Tibial nerve (tissue), 4 donors: ENCODE measurements at regions not wholly inside any gene's neighbourhood (a gene's known extent, or its start where the extent isn't known, plus 50 kb on each side); places are given as distances from the start of the nearest gene placed in this dataset.

ENCODE experiments used
- DNase-seq, 2 donors: peaks; one replicate each; pipeline ENCODE4 v3.0.0-alpha.2; 2019; ENCODE audit warnings: low spot score in 2 of 2
- H3K27ac ChIP-seq, 4 donors: fragments of 200-600 bp; sonication (generic) in 3 of 4; one replicate each; pipeline ENCODE4 v1.5.1; 2017 to 2019; ENCODE audit warnings: mild to moderate bottlenecking in 1 of 4
- H3K27me3 ChIP-seq, 2 donors: fragments of 200-600 bp; sonication (generic) in 1 of 2; one replicate each; pipeline versions ENCODE4 v1.5.1 to v1.6.0; 2017 to 2019
- H3K36me3 ChIP-seq, 3 donors: fragments of 200-600 bp; sonication (generic); one replicate each; pipeline ENCODE4 v1.5.1; 2018 to 2019
- H3K4me1 ChIP-seq, 4 donors: fragments of 200-600 bp; sonication (generic) in 3 of 4; one replicate each; pipeline ENCODE4 v1.5.1; 2017 to 2019
- H3K4me3 ChIP-seq, 4 donors: fragments of 200-600 bp; sonication (generic) in 3 of 4; one replicate each; pipeline ENCODE4 v1.5.1; 2017 to 2019; ENCODE audit warnings: mild to moderate bottlenecking in 1 of 4, moderate library complexity in 1 of 4
- H3K9me3 ChIP-seq, 4 donors: fragments of 200-600 bp; sonication (generic) in 3 of 4; one replicate each; pipeline ENCODE4 v1.5.1; 2017 to 2019
- EP300 ChIP-seq, 2 donors: sonication (generic); formaldehyde crosslinking; IDR thresholded peaks; one replicate each; pipeline ENCODE4 v1.6.1; 2017; ENCODE audit warnings: antibody characterized with exemption in 2 of 2, mild to moderate bottlenecking in 1 of 2
- POLR2A ChIP-seq, 2 donors: fragments of 450-650 bp; IDR thresholded peaks; one replicate each; pipeline ENCODE4 v1.6.1; 2017; ENCODE audit warnings: antibody characterized with exemption in 2 of 2, mild to moderate bottlenecking in 2 of 2, moderate library complexity in 2 of 2
- WGBS, 2 donors: methylation state at CpG; one replicate each; pipeline ENCODE4 v1.1.5; 2018; 5-methylcytosine and 5-hydroxymethylcytosine counted together
- TF ChIP-seq, protein P1 (sequence below), 5 experiments: fragments of 200-600 bp in 3 of 5; fragments of 450-650 bp in 2 of 5; sonication (generic) in 3 of 5; IDR thresholded peaks; one replicate each; pipeline ENCODE4 v1.5.1; 2016 to 2019; ENCODE audit warnings: antibody characterized with exemption in 5 of 5, mild to moderate bottlenecking in 3 of 5, moderate library complexity in 2 of 5

DNA sequence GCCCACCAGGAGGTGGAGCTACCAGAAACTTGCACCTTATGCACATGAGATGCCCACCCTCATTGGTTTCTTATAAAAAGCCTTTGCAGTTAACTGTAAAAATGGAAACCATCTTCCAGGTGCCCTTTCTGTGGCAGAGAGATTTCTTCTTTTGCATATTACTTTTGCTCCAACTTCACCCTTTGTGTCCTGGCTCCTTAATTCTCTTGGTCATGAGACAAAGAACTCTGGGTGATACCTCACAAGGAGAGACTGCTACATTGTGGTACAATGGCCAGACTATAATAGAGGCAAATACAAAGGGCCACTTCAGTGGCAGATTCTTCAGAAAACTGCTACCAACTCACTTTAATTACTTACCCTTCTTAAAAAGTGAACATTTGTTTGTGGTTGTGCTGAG lies 76.4 kb upstream of the PTER start:
- Histone ChIP-seq H3K4me3 (no peak overlapping the region), H3K27ac (no peak overlapping the region), H3K4me1 (no peaks in the 10 kb centered on the region), H3K27me3 (no peaks in the 10 kb centered on the region), H3K9me3 (peaks cover 0 to 13% (median 0%) of the 10 kb centered on the region in 4 donors), H3K36me3 (no peaks in the 10 kb centered on the region)
- TF ChIP-seq POLR2A (IDR thresholded peaks at IDR 0.05) (no peak), EP300 (IDR thresholded peaks at IDR 0.05) (no peak)
- TF ChIP-seq, protein P1, sequence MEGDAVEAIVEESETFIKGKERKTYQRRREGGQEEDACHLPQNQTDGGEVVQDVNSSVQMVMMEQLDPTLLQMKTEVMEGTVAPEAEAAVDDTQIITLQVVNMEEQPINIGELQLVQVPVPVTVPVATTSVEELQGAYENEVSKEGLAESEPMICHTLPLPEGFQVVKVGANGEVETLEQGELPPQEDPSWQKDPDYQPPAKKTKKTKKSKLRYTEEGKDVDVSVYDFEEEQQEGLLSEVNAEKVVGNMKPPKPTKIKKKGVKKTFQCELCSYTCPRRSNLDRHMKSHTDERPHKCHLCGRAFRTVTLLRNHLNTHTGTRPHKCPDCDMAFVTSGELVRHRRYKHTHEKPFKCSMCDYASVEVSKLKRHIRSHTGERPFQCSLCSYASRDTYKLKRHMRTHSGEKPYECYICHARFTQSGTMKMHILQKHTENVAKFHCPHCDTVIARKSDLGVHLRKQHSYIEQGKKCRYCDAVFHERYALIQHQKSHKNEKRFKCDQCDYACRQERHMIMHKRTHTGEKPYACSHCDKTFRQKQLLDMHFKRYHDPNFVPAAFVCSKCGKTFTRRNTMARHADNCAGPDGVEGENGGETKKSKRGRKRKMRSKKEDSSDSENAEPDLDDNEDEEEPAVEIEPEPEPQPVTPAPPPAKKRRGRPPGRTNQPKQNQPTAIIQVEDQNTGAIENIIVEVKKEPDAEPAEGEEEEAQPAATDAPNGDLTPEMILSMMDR (IDR thresholded peaks at IDR 0.05) = no peak
- no peak for DNase-seq

DNA sequence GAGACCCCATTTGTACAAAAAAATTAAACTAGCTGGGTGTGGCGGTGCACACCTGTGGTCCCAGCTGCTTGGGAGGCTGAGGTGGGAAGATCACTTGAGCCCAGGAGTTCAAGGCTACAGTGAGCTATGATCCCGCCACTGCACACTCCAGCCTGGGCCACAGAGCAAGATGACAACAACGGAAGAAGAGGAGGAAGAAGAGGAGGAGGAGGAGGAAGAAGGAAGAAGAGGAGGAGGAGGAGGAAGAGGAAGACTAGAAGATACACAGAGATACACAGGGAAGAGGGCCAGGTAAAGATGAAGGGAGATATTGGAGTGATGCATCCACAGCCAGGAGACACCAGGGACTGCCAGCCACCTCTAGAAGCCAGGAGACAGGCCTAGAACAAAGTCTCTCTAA lies 75.7 kb upstream of the PTER start:
- DNase-seq = no peak
- Histone ChIP-seq H3K9me3 (peaks cover 0 to 13% (median 0%) of the 10 kb centered on the region in 4 donors), H3K27ac (no peak overlapping the region), H3K36me3 (no peaks in the 10 kb centered on the region), H3K27me3 (no peaks in the 10 kb centered on the region), H3K4me3 (no peak overlapping the region), H3K4me1 (no peaks in the 10 kb centered on the region)
- TF ChIP-seq, protein P1 (IDR thresholded peaks at IDR 0.05) = no peak
- TF ChIP-seq POLR2A (IDR thresholded peaks at IDR 0.05) = no peak
- no peak for TF ChIP-seq EP300 (IDR thresholded peaks at IDR 0.05)
- WGBS, 2 donors = 84 to 89% methylated on average over 3 of the region's 3 CpGs

DNA sequence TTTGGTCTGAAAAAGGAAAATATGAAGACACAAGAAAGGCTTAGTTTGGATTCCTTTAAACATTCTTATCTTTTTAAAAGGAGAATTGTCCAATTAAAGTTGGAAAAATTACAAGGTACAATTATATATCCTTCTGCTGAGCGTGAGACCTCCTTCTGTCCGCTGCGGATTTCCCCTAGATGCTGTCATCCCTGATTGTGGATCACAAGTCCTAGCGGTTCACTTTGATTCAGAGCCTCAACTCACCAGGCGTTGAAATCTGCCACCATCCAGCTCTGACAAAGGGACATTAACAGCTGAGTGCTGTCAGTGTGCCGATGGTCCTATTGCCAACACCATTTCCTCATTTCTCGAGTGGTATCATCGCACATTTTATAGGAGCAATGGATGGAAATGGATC lies 73.1 kb upstream of the PTER start:
- TF ChIP-seq POLR2A (IDR thresholded peaks at IDR 0.05) = no peak
- TF ChIP-seq, protein P1 (IDR thresholded peaks at IDR 0.05) = no peak
- TF ChIP-seq EP300 (IDR thresholded peaks at IDR 0.05) = no peak
- H3K27me3 ChIP-seq = no peaks in the 10 kb centered on the region
- no peak for DNase-seq
- no peaks in the 10 kb centered on the region for H3K36me3 ChIP-seq
- H3K4me3 ChIP-seq = no peak overlapping the region
- H3K9me3 ChIP-seq = peaks cover 0 to 13% (median 0%) of the 10 kb centered on the region in 4 donors
- WGBS, 2 donors = 89 to 93% methylated on average over 8 of the region's 8 CpGs
- H3K4me1 ChIP-seq = no peaks in the 10 kb centered on the region
- no peak overlapping the region for H3K27ac ChIP-seq

DNA sequence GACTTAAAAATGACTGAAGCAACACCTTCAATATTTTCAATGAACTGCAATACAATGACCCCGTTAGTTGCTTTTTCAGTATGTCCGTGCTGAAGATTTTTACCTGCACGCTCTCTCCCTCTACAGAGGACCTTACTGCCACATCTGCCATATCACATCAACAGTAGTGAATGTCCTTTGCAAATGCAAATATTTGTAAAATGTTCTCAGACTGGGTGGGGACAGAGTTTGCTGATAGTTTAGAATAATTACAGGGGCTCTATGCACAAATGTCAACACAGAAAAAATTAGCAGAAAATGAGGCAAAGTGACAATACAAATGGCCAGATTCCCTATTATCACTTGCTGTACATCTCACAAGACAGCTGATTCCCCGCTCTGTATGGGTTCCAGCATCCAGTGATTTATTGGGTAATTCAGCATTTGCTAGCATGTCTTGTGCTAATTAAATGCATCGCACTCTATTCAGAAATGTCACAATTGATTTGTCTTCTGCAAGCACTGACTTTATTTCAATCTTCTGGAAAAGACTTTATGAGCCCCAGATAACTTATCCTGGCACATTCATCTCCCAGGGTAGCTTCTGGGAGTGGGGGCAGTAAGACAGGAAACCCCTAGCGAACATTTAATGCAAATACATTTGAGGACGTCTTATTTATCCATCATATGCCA lies 69.1 kb upstream of the PTER start:
- Histone ChIP-seq H3K27ac (no peak overlapping the region), H3K36me3 (no peaks in the 10 kb centered on the region), H3K4me3 (no peak overlapping the region), H3K9me3 (peaks cover 0 to 3% (median 0%) of the 10 kb centered on the region in 4 donors), H3K27me3 (no peaks in the 10 kb centered on the region), H3K4me1 (no peaks in the 10 kb centered on the region)
- WGBS, 2 donors = 76 to 79% methylated on average over 7 of the region's 7 CpGs
- TF ChIP-seq, protein P1 (IDR thresholded peaks at IDR 0.05) = no peak
- TF ChIP-seq POLR2A (IDR thresholded peaks at IDR 0.05) (no peak), EP300 (IDR thresholded peaks at IDR 0.05) (no peak)
- DNase-seq = no peak

DNA sequence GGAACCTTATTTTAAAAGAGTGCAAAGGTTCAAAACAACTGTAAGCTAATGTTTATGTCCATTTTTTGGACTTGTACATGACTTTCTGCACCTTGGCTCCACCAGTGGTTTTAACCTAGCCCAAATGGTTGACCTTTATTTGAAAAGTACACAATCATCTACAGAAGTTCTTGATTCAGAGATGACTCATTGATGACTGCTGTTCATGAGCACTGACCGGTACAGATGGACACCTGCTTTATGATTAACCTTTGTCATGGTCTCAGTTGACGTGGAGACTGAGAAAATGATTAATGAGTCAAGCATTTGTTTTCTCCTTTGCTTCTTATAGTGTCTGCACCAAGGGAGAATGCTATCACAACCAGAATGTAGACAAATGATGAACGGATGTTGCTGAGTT lies 55.7 kb upstream of the PTER start:
- WGBS, 2 donors = 66 to 72% methylated on average over 3 of the region's 3 CpGs
- no peaks in the 10 kb centered on the region for H3K4me1 ChIP-seq
- H3K4me3 ChIP-seq = no peak overlapping the region
- H3K9me3 ChIP-seq = no peaks in the 10 kb centered on the region
- no peak for DNase-seq
- TF ChIP-seq EP300 (IDR thresholded peaks at IDR 0.05) = no peak
- TF ChIP-seq, protein P1 (IDR thresholded peaks at IDR 0.05) = no peak
- no peak for TF ChIP-seq POLR2A (IDR thresholded peaks at IDR 0.05)
- H3K27ac ChIP-seq = no peak overlapping the region
- H3K36me3 ChIP-seq = no peaks in the 10 kb centered on the region
- H3K27me3 ChIP-seq = no peaks in the 10 kb centered on the region
